SK-N-SH treated with all-trans-retinoic acid at 6 μM for 48 hours (cell line): ENCODE measurements at regions not wholly inside any gene's neighbourhood (a gene's known extent, or its start where the extent isn't known, plus 50 kb on each side); places are given as distances from the start of the nearest gene placed in this dataset.

ENCODE experiments used
- ARNTL ChIP-seq: fragments of 450-650 bp; formaldehyde crosslinking; IDR thresholded peaks from 2 replicates; pipeline ENCODE4 v1.5.0; 2020; ENCODE audit warnings: low read depth, mild to moderate bottlenecking, moderate library complexity, borderline replicate concordance
- CREB5 ChIP-seq: fragments of 250-450 bp; sonication (Bioruptor Pico); IDR thresholded peaks from 2 replicates; pipeline ENCODE4 v1.5.1; 2020; ENCODE audit warnings: low read depth, mild to moderate bottlenecking, moderate library complexity
- PPARA ChIP-seq: fragments of 250-450 bp; sonication (Bioruptor Pico); IDR thresholded peaks from 2 replicates; pipeline ENCODE4 v1.5.0; 2020; ENCODE audit warnings: mild to moderate bottlenecking, borderline replicate concordance
- TOX ChIP-seq: fragments of 250-450 bp; sonication (Bioruptor Pico); IDR thresholded peaks from 2 replicates; pipeline ENCODE4 v1.8.0; 2021; ENCODE audit warnings: mild to moderate bottlenecking, moderate library complexity, borderline replicate concordance
- ZC3H10 ChIP-seq: fragments of 250-450 bp; sonication (Bioruptor Pico); IDR thresholded peaks from 2 replicates; pipeline ENCODE4 v1.5.1; 2021; ENCODE audit warnings: mild to moderate bottlenecking, moderate library complexity
- ZFP3 ChIP-seq: fragments of 250-450 bp; sonication (Bioruptor Pico); IDR thresholded peaks from 2 replicates; pipeline ENCODE4 v1.5.0; 2020; ENCODE audit warnings: mild to moderate bottlenecking, moderate library complexity
- ZFP30 ChIP-seq: fragments of 450-650 bp; formaldehyde crosslinking; IDR thresholded peaks from 2 replicates; pipeline ENCODE4 v1.5.0; 2022; ENCODE audit warnings: mild to moderate bottlenecking, moderate library complexity

DNA sequence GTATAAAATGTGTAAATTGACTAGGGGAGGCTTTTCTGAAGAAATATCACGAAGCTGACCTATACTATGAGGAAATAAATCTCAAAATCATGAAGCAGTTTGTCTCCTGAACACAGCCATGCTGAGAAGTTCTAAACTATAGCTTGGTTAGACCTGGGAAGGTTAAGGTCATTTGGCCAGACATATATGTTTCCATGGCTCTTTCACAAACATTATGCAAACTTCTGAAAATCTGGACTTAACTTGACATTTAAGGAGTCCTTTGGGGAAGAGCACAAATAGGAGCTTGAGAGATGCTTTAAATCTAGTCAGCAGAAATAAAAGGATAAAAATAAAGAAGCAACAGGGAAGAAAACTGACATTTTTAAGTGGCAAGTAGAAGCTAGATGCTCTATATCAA is 115.9 kb upstream of the MEOX2 start:
- TF ChIP-seq ARNTL (CRISPR knock-in tag) (no peak), ZFP3 (no peak), ZC3H10 (CRISPR knock-in tag) (no peak), CREB5 (CRISPR knock-in tag) (no peak), TOX (no peak), ZFP30 (CRISPR knock-in tag) (no peak), PPARA (CRISPR knock-in tag) (no peak)
